Medulla oblongata (tissue), 1 donor: ENCODE measurements at regions not wholly inside any gene's neighbourhood (a gene's known extent, or its start where the extent isn't known, plus 50 kb on each side); places are given as distances from the start of the nearest gene placed in this dataset.

Experiments used
- DNase-seq: peaks from one replicate; pipeline ENCODE4 v3.0.0-alpha.2; 2015; ENCODE audit errors: extremely low spot score

DNA sequence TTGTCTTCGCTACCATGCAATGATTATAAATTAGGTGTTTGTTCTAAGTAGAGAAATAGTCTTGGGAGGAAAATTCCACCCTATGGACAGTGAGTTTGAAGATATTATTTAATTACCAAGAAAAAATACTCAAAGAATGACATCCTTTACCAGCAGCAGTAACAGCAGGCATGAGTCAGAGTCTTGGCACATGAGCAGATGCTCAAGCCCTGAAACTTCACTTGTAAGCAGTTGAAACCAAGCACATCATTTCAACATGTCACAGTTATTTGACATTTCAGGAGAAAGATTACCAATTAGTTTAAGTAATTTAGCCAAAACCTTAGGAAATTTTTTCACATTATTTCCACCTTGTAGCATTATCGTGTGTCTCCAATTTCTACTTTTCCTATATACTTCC, 99.2 kb downstream of the C12orf50 start:
- DNase-seq: no peak

DNA sequence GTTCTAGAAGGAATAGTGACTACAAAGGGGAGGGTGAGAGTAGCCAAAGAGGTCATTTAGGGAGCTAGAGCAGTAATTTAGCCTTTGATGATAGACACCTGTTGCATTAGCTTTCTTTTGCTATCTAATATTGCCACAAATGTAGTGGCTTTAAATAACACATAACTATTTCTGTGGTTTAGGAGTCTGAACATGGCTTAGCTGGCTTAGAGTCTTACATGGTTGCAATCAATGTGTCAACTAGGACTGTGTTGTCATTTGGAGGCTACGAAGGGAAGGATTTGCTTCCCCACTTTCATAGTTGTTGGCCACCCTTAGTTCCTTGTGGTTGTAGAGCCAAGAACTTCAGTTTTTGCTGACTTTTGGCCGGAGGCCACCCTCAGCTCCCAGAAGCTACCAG, 99.9 kb downstream of the C12orf50 start:
- DNase-seq: no peak

DNA sequence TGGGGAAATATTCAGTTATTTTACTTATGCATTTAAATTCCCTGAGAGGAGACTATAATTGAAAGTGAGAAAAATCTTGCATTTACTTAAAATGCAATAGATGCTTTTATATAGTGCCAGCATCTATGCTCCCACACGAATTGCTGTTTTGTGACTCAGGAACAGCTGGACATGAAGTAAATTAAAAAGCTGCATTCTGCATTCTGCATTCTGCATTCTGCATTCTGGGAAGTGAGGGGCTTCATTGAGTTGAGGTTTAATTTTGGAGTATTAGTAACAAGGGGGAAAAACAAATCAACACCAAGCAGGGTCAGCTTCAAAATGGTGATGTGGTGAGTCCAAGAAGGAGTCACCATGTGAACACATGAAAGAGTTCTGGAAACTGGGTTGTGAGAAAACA, 101.2 kb downstream of the C12orf50 start:
- DNase-seq: no peak

GRCh38 chr12:87925021-87925420, 104.2 kb downstream of the C12orf50 start:
- no peak for DNase-seq

DNA sequence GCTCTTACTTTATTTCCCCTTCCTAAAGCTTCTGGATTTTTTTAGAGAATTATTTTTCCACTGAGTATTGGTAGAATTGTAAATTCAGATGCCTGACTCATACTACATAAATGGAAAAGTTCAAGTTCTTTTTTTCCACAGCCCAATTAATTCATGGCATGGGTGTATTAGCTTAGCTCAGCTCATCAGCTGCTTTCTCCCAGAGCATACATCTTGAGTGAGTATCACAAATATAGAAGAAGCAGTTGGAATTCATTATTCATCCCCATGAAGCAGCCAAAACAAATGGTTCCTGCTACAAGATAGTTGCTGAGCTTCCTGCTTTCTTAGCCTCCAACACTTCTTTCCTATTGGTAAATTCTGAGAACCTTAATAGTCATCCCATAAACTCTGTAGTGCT, 105.1 kb downstream of the C12orf50 start:
- DNase-seq: no peak

DNA sequence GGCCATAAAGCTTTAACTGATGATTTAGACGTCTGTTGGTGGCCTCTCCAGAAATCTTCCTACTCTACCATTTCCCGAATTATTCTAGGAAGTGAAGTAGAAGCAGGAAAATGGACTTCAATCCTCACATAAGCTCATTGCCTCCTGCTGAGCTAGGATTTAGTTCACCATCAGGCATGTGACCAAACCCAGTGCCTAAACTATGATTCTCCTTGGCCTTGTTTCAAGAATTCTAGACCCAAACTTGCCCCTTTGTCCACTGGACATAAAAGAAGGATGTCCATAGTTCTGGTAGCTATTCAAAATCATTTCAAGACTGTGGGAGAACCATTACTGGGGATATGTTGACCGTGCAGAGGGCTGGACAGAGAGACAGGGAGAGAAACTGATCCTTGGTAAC, 105.8 kb downstream of the C12orf50 start:
- no peak for DNase-seq

- DNase-seq: no peak
Measured at GRCh38 chr12:87922736-87923135, 106.5 kb downstream of the C12orf50 start.

GRCh38 chr12:87921621-87922020, 107.6 kb downstream of the C12orf50 start:
- no peak for DNase-seq

GRCh38 chr12:87920139-87920538, 109.1 kb downstream of the C12orf50 start:
- DNase-seq: no peak

DNA sequence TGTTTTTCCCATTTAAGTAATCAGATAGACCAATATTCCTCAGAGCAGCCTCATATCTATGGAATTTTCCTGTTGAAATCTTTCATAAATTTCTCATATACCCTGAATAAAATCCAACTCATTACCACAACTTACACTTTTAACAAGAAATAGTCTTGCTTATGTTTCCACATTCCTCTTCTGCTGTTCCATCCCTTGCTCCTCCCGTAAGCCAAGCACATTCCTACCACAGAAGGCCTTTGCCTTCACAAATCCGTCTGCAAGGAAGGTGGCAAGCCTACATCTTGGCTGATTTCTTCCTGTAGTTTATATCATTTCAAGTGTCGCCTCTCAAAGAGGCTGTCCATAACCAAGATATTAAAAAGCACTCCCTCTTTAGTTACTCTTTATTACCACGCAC, 127.7 kb downstream of the C12orf50 start:
- no peak for DNase-seq

GRCh38 chr12:87897662-87898061, 131.5 kb downstream of the C12orf50 start:
- no peak for DNase-seq

GRCh38 chr12:87883806-87884205, 145.4 kb downstream of the C12orf50 start:
- DNase-seq: no peak

- DNase-seq: no peak
Measured at GRCh38 chr12:87879141-87879540, 150.1 kb downstream of the C12orf50 start.

GRCh38 chr12:87870493-87871460, 158.4 kb downstream of the C12orf50 start:
- DNase-seq: peak; percentile 6

DNA sequence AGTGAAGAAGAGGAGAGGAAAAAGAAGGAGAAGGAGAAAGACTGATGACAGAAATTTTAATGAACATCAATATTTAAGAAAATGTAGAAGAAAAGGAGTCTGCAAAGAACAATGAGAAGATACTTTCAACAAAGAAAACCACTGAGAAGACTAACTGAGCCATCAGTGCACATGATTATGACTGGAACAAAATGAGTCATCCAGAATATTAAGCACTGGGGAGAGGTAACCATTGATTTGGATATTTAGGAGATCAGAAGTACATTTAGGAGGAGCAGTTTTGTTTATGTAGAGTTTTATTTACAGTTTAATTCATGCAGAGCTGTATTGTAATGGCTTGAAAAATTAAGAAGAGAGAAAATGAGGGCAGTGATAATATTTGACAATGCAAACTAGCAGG, 159.1 kb downstream of the C12orf50 start:
- DNase-seq: no peak

- DNase-seq: no peak
Measured at GRCh38 chr12:87866578-87867292, 162.5 kb downstream of the C12orf50 start.

GRCh38 chr12:87861791-87862190, 167.4 kb downstream of the C12orf50 start:
- no peak for DNase-seq

DNA sequence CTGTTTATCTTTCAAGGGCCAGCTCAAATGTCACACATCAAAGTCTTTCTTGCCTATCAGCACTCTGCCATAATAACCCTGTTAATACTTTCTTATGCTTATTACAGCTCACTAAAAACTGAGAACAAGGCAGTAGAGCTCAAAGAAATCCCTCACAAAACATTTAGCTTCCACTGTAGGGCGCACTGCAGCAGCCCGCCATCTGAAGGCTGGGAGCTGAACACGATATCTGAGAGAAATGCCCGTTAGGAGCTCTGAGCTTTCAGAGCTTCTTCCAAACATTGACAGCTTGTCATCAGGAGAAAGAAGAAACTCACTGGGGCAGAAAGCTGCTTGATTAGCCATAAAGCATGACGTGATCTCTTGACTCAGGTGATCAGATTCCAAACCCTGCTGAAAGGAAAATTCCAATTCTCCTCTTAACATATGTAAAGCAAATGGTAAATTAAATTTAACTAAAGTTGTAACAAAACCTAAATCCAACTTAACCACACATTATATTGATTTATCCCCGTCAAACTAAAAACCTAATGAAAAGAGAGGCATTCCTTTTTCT, 175.7 kb downstream of the C12orf50 start:
- no peak for DNase-seq

GRCh38 chr12:87849074-87849473, 180.1 kb downstream of the C12orf50 start:
- no peak for DNase-seq

DNA sequence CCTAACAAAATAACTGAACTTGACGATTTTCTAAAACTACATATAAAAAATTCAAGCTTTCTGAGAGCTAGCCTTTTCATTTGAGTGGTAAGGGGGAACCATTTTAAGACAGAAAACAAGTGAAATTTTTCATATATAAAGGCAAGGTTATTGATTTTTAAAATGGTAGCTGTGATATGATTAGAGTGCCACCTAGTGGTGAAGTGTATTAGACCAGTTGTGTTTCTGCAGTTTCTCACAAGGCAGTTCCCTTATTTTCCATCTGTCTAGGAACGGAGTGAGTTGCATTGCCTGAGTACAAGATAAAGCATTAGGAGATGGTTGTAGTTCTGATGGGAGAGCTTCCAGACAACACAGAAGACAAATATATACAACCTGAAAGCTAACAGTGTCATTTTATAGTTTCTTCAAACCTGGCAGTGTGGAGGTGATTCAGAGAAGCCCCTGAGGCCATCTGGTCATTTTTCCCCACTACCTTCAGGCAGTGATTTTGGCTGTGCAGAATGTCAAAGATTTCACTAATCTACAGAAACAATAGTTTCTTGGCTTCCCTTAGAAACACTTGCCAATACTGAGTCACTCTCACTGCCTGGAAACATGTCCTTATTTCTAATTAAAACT, 180.8 kb downstream of the C12orf50 start:
- peak; percentile 64 for DNase-seq

DNA sequence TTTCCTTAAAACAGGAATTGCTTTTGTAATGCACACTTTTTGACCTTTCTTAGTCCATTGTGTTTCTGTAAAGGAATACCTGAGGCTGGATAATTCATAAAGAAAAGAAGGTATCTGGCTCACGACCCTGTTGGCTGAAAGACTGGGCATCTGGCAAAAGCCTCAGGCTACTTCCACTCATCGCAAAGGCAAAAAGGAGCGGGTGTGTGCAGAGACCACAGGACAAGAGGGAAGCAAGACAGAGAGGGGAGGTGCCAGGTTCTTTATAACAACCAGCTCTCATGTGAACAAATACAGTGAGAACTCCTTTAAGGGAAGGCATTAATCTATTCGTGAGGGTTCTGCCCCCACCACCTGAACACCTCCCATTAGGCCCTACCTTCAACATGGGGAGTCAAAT, 182.1 kb downstream of the C12orf50 start:
- no peak for DNase-seq

- no peak for DNase-seq
Measured at GRCh38 chr12:87846045-87846444, 183.2 kb downstream of the C12orf50 start.
